Mammary epithelial cell (primary cell): ENCODE measurements at regions not wholly inside any gene's neighbourhood (a gene's known extent, or its start where the extent isn't known, plus 50 kb on each side); places are given as distances from the start of the nearest gene placed in this dataset.

Source experiments
- EZH2 ChIP-seq: IDR thresholded peaks from 2 replicates; pipeline ENCODE4 v1.6.1; 2012; ENCODE audit warnings: low read length, inconsistent platforms, borderline replicate concordance
- TF ChIP-seq, protein P1 (sequence below), 2 donors: IDR thresholded peaks in 1 of 2; conservative IDR thresholded peaks in 1 of 2; 2 replicates each; pipeline ENCODE4 v1.5.1; 2011 to 2012; ENCODE audit warnings: inconsistent platforms in 2 of 2, low read length in 2 of 2, mild to moderate bottlenecking in 2 of 2, control low read depth in 1 of 2, low read depth in 1 of 2; ENCODE audit not compliant: insufficient read depth in 1 of 2; ENCODE audit errors: extremely low read depth in 1 of 2

DNA sequence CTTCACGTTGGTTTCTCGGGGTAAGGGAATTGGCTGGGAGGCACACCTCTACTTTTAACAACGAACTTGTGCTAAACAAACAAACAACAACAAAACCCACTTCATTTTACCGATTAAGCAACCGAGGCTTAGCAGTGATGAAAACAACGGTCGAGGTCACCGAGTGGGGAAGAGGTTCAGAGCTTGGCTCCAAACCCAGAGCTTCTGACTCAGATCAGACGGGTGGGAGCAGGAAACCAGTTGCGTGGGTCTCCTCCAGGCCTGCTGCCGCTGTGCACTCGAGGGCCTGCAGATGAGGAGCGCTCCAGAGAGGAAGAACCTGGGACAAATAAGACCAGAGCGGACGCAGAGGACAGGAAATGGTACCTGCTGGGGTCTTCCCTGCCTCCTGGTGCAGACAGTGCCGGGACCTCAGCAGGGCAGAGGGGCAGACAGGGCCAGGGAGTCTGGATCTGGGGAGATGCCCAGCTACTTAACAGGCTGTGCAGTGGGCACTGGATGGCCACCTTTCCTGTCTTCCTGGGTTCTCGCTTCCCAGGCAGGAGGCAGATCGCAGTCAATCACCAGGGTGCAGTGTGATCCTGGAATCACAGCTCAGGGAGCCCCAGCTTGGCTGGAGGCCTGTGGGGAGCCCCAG lies 99.0 kb upstream of the MEF2A start:
- TF ChIP-seq, protein P1, sequence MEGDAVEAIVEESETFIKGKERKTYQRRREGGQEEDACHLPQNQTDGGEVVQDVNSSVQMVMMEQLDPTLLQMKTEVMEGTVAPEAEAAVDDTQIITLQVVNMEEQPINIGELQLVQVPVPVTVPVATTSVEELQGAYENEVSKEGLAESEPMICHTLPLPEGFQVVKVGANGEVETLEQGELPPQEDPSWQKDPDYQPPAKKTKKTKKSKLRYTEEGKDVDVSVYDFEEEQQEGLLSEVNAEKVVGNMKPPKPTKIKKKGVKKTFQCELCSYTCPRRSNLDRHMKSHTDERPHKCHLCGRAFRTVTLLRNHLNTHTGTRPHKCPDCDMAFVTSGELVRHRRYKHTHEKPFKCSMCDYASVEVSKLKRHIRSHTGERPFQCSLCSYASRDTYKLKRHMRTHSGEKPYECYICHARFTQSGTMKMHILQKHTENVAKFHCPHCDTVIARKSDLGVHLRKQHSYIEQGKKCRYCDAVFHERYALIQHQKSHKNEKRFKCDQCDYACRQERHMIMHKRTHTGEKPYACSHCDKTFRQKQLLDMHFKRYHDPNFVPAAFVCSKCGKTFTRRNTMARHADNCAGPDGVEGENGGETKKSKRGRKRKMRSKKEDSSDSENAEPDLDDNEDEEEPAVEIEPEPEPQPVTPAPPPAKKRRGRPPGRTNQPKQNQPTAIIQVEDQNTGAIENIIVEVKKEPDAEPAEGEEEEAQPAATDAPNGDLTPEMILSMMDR (conservative IDR thresholded peaks at IDR 0.05 in 1 of 2, IDR thresholded peaks at IDR 0.05 in 1 of 2; ENCODE audit: extremely low read depth in 1 of 2, insufficient read depth in 1 of 2, low read depth in 1 of 2, low read length in 2 of 2): no peak
- no peak for TF ChIP-seq EZH2
